MM.1S (cell line): ENCODE measurements at regions not wholly inside any gene's neighbourhood (a gene's known extent, or its start where the extent isn't known, plus 50 kb on each side); places are given as distances from the start of the nearest gene placed in this dataset.

Experiments
- DNase-seq: peaks from one replicate; pipeline ENCODE4 v3.0.0-alpha.2; 2015
- H2AFZ ChIP-seq: fragments of 300-600 bp; sonication (generic); 2 replicates; pipeline ENCODE4 v1.6.0; 2016; ENCODE audit warnings: antibody characterized with exemption, low read length
- H3F3A ChIP-seq: fragments of 300-600 bp; sonication (generic); 2 replicates; pipeline ENCODE4 v1.6.1; 2016; ENCODE audit warnings: mild to moderate bottlenecking, antibody characterized with exemption, low read length, moderate library complexity, mixed read lengths; ENCODE audit not compliant: insufficient read depth
- H3K27ac ChIP-seq: fragments of 300-600 bp; sonication (generic); 2 replicates; pipeline ENCODE4 v1.5.1; 2016; ENCODE audit warnings: mild to moderate bottlenecking, low read length
- H3K27me3 ChIP-seq: fragments of 300-600 bp; sonication (generic); replicated peaks from 2 replicates; pipeline ENCODE4 v1.6.0; 2016; ENCODE audit warnings: low read length; ENCODE audit not compliant: insufficient read depth
- H3K36me3 ChIP-seq: fragments of 300-600 bp; sonication (generic); replicated peaks from 2 replicates; pipeline ENCODE4 v1.6.1; 2016; ENCODE audit warnings: mild to moderate bottlenecking, low read length, mixed read lengths; ENCODE audit not compliant: insufficient read depth
- H3K4me1 ChIP-seq: fragments of 300-600 bp; sonication (generic); 2 replicates; pipeline ENCODE4 v1.6.1; 2016; ENCODE audit warnings: low read length, mixed read lengths
- H3K4me2 ChIP-seq: fragments of 300-600 bp; sonication (generic); 2 replicates; pipeline ENCODE4 v1.6.0; 2016; ENCODE audit warnings: low read depth, low read length
- H3K4me3 ChIP-seq: fragments of 300-600 bp; sonication (generic); 2 replicates; pipeline ENCODE4 v1.5.1; 2016; ENCODE audit warnings: low read length, mixed read lengths
- H3K79me2 ChIP-seq: fragments of 300-600 bp; sonication (generic); 2 replicates; pipeline ENCODE4 v1.6.1; 2016; ENCODE audit warnings: mixed run types, low read length, mixed read lengths
- H3K9ac ChIP-seq: fragments of 300-600 bp; sonication (generic); 2 replicates; pipeline ENCODE4 v1.6.1; 2016; ENCODE audit warnings: low read length, mixed read lengths
- H3K9me2 ChIP-seq: fragments of 300-600 bp; sonication (generic); replicated peaks from 2 replicates; pipeline ENCODE4 v1.6.1; 2016; ENCODE audit warnings: mild to moderate bottlenecking, low read length, mixed read lengths; ENCODE audit not compliant: insufficient read depth
- H3K9me3 ChIP-seq: fragments of 300-600 bp; sonication (generic); replicated peaks from 2 replicates; pipeline ENCODE4 v1.6.1; 2016; ENCODE audit warnings: mild to moderate bottlenecking, low read length, mixed read lengths; ENCODE audit not compliant: insufficient read depth
- H4K20me1 ChIP-seq: fragments of 300-600 bp; sonication (generic); 2 replicates; pipeline ENCODE4 v1.6.1; 2016; ENCODE audit warnings: mild to moderate bottlenecking, low read length, moderate library complexity, mixed read lengths; ENCODE audit not compliant: insufficient read depth
- EZH2 ChIP-seq: fragments of 300-600 bp; sonication (generic); optimal IDR thresholded peaks from 2 replicates; pipeline ENCODE3; 2017; ENCODE audit warnings: low read depth, mild to moderate bottlenecking, antibody characterized with exemption, low read length, mixed read lengths
- EZH2phosphoT487 ChIP-seq: fragments of 300-600 bp; sonication (generic); IDR thresholded peaks from 2 replicates; pipeline ENCODE4 v1.6.1; 2018; ENCODE audit warnings: antibody characterized with exemption, low read length
- TF ChIP-seq, protein P1 (sequence below): fragments of 300-600 bp; sonication (generic); IDR thresholded peaks from 2 replicates; pipeline ENCODE4 v1.5.1; 2016; ENCODE audit warnings: antibody characterized with exemption, low read length, mixed read lengths

DNA sequence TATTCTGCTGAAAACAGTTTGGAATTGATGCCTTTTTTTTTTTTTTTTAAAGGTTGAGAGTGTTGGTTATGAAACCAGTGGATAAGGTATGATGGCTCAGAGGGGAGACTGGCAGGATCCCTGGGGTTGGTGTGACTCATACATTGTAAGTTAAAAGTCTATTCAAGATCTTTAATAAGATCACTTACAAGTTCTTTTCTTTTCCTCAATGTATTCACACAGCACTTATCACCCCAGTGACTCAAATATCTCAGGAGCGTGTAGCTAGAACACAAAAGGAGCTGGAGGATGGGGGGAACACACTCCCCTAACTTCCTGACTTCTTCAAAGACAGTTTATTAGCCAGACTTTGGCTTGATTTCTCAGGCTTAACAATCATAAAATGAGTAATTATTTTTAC, 285.3 kb downstream of the SV2B start:
- Histone ChIP-seq H3K27me3 (no peaks in the 10 kb centered on the region), H3K36me3 (no peaks in the 10 kb centered on the region), H3F3A (no peaks in the 10 kb centered on the region), H3K9me2 (no peaks in the 10 kb centered on the region), H3K27ac (no peak overlapping the region), H3K4me2 (no peak overlapping the region), H3K4me3 (no peak overlapping the region), H3K79me2 (no peaks in the 10 kb centered on the region), H4K20me1 (no peaks in the 10 kb centered on the region), H3K9ac (no peak overlapping the region), H2AFZ (no peak overlapping the region), H3K4me1 (no peaks in the 10 kb centered on the region), H3K9me3 (no peaks in the 10 kb centered on the region)
- no peak for DNase-seq
- TF ChIP-seq, protein P1, sequence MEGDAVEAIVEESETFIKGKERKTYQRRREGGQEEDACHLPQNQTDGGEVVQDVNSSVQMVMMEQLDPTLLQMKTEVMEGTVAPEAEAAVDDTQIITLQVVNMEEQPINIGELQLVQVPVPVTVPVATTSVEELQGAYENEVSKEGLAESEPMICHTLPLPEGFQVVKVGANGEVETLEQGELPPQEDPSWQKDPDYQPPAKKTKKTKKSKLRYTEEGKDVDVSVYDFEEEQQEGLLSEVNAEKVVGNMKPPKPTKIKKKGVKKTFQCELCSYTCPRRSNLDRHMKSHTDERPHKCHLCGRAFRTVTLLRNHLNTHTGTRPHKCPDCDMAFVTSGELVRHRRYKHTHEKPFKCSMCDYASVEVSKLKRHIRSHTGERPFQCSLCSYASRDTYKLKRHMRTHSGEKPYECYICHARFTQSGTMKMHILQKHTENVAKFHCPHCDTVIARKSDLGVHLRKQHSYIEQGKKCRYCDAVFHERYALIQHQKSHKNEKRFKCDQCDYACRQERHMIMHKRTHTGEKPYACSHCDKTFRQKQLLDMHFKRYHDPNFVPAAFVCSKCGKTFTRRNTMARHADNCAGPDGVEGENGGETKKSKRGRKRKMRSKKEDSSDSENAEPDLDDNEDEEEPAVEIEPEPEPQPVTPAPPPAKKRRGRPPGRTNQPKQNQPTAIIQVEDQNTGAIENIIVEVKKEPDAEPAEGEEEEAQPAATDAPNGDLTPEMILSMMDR: no peak
- no peak for TF ChIP-seq EZH2phosphoT487
- no peak for TF ChIP-seq EZH2

- Histone ChIP-seq H2AFZ (no peak overlapping the region), H3K9me2 (no peaks in the 10 kb centered on the region), H3K27ac (no peak overlapping the region), H3K4me1 (no peaks in the 10 kb centered on the region), H3K9ac (no peak overlapping the region), H3K4me2 (no peak overlapping the region), H3K27me3 (no peaks in the 10 kb centered on the region), H3K79me2 (no peaks in the 10 kb centered on the region), H3F3A (no peaks in the 10 kb centered on the region), H3K4me3 (no peak overlapping the region), H3K9me3 (no peaks in the 10 kb centered on the region), H4K20me1 (no peaks in the 10 kb centered on the region), H3K36me3 (no peaks in the 10 kb centered on the region)
- TF ChIP-seq, protein P1: no peak
- TF ChIP-seq EZH2: no peak
- no peak for TF ChIP-seq EZH2phosphoT487
- DNase-seq: no peak
Measured at GRCh38 chr15:91393186-91393585, 293.1 kb downstream of the SV2B start.

- no peaks in the 10 kb centered on the region for H3K9me3 ChIP-seq
- H3K9me2 ChIP-seq: no peaks in the 10 kb centered on the region
- no peak overlapping the region for H3K4me3 ChIP-seq
- H3K27me3 ChIP-seq: no peaks in the 10 kb centered on the region
- no peaks in the 10 kb centered on the region for H3K36me3 ChIP-seq
- no peak overlapping the region for H3K27ac ChIP-seq
- DNase-seq: no peak
- H3K4me2 ChIP-seq: no peak overlapping the region
- H4K20me1 ChIP-seq: no peaks in the 10 kb centered on the region
- no peak overlapping the region for H3K9ac ChIP-seq
- no peaks in the 10 kb centered on the region for H3K4me1 ChIP-seq
- no peak overlapping the region for H2AFZ ChIP-seq
- H3F3A ChIP-seq: no peaks in the 10 kb centered on the region
- no peaks in the 10 kb centered on the region for H3K79me2 ChIP-seq
- TF ChIP-seq, protein P1: no peak
- no peak for TF ChIP-seq EZH2
- no peak for TF ChIP-seq EZH2phosphoT487
Measured at GRCh38 chr15:91400481-91400880, 300.4 kb downstream of the SV2B start.
